Right renal cortex interstitium (tissue), 3 donors: ENCODE measurements at regions not wholly inside any gene's neighbourhood (a gene's known extent, or its start where the extent isn't known, plus 50 kb on each side); places are given as distances from the start of the nearest gene placed in this dataset.

ENCODE experiments used
- DNase-seq, 3 donors: peaks; one replicate each; pipeline ENCODE4 v3.0.0-alpha.2; 2013; ENCODE audit warnings: low read depth in 3 of 3, low spot score in 2 of 3

DNA sequence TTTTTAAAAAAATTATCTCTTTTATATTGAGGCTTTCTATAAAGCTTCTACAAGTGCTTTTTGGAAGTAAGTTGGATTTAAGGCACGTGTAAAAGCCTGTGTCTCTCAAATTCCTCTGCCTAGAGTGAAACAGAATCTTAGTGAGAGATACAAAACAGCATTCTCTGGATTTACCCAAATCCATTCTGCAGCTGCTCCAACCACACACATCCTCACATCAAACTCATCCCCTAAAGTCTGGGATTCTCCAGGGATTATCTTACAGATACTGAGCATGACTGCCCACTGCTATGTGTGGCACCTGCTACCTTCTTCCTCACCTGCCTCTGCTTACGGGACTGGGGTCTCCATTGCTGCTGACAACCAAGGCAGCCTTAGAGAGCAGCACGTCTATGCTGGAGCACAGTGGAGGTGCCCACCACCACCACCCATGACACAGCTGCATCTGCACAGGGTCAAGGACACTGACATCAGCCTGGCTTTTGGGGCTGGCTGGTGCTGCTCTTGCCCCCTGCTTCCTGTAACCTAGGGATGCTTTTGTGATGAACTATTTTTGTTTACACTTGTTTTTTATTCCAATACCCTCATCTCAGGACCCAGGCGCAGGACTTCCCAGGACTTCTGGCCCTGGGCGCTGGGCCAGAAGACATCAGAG lies 139.2 kb upstream of the NAMPT start:
- DNase-seq = no peak

GRCh38 chr7:106423111-106423510 lies 138.3 kb upstream of the NAMPT start:
- no peak for DNase-seq

GRCh38 chr7:106421181-106421762 lies 136.5 kb upstream of the NAMPT start:
- no peak for DNase-seq

DNA sequence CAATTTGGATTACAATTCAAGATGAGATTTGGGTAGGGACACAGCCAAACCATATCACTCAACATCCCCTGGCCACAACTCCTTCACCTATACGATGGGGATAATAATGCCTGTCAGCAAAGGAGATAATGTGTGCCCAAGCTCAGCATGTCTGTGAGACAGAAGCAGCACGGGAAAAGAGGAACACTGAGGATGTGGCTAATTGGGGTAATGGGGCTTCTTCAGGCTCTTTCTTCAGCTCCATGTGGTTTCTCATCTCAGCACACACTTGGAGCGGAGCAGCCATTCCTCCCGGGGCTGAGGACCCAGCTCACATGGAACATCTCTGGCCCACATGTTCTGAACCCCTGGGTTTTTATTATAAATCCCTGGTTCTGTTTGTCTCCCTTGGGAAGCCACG lies 136.0 kb upstream of the NAMPT start:
- DNase-seq = no peak

DNA sequence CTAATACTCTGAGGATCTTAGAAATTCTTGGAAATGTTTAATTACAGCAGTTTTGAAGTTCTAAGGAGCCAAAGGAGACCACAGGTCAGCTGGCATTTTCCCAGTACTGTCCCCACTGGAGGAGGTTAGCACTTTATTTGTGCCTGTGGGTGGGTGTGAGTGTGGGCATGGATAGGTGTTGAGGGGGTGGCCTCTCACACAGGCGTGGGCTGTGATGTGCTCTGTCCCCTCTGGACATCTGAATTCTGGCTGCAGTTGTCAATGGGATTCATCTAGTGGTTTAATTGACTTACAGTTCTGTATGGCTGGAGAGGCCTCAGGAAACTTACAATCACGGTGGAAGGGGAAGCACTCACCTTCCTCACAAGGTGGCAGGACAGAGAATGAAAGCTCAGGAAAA lies 135.4 kb upstream of the NAMPT start:
- no peak for DNase-seq

- DNase-seq = no peak
Observed at GRCh38 chr7:106419455-106420182, 134.8 kb upstream of the NAMPT start.

DNA sequence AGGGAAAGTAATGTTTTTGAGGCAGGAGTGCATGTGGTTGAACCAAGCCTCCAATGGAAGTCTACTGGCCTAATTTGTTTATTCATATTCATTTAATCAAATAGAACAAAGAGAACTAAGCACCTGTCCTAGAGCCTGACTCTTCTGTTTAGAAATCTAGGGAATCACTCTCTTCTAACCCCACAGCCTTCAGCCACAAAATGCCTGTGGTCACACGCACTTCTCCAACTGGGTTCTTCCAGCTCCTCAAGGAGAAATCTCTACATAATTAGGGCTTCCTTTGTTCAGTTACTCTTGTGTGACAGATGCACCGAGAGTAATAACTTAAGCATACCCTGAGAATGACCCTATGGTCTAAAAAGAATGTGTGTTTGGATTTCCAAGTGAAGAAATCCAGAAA lies 133.7 kb upstream of the NAMPT start:
- DNase-seq = no peak

DNA sequence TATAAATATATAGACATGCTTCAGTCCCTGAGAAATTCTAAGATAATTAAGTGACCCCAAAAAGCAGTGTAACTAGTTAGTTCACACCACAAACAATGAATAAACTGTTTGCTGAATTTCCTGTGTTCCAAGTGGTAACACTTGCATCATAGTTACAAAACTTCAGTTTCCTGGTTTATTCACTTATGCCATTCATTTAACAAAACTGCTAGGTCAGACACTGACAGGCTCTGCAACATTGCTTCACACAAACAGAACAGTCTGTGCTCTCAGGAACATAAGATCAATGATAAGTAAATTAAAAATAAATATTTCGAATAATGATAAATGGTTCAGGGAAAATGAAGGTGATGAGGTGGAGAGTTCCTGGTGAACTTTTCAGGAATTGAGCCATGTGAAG lies 133.3 kb upstream of the NAMPT start:
- DNase-seq = no peak

GRCh38 chr7:106417273-106417902 lies 132.6 kb upstream of the NAMPT start:
- DNase-seq = no peak

DNA sequence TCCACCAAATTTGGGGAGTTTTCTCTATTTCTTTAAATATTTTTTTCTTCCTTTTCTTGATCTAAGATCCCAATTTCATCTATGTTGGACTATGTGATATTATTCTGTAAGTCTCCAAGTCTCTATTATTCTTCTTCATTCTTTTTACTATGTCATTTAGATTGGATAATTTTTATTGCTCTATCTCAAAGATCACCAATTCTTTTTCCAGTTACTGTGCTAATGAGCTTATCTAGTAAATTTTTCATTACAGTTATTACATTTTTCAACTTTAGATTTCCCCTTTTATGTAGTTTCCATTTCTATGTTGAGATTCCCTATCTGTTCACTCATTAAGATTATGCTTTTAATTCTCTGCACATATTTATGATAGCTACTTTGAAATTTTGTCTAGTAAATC lies 131.6 kb upstream of the NAMPT start:
- DNase-seq = no peak

GRCh38 chr7:106415433-106415832 lies 130.7 kb upstream of the NAMPT start:
- no peak for DNase-seq

DNA sequence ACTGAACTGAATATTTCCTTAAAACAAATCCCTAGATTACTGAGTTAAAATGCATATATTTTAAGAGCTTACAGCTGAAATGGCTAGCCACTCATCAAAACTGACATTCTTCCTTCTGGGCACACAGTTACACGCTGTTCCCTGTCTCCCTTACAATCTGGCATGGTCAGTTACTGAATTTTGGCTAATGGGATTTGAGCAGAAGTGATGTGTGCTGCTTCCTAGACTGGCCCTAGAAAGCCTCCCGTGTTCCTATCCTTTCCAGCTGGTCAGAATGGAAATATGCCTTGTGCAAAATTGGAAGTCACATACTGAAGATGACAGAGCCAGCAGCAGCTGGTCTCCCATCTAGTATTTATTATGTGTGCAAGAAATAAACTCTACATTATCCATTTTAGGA lies 128.7 kb upstream of the NAMPT start:
- no peak for DNase-seq

GRCh38 chr7:106405697-106406141 lies 120.9 kb upstream of the NAMPT start:
- DNase-seq = no peak

GRCh38 chr7:106402898-106403297 lies 118.1 kb upstream of the NAMPT start:
- no peak for DNase-seq

GRCh38 chr7:106400923-106401322 lies 116.1 kb upstream of the NAMPT start:
- no peak for DNase-seq

GRCh38 chr7:106398786-106399185 lies 114.0 kb upstream of the NAMPT start:
- no peak for DNase-seq

- no peak for DNase-seq
Observed at GRCh38 chr7:106397994-106398393, 113.2 kb upstream of the NAMPT start.

GRCh38 chr7:106394526-106394925 lies 109.7 kb upstream of the NAMPT start:
- no peak for DNase-seq

GRCh38 chr7:106393564-106394251 lies 108.9 kb upstream of the NAMPT start:
- DNase-seq = no peak

DNA sequence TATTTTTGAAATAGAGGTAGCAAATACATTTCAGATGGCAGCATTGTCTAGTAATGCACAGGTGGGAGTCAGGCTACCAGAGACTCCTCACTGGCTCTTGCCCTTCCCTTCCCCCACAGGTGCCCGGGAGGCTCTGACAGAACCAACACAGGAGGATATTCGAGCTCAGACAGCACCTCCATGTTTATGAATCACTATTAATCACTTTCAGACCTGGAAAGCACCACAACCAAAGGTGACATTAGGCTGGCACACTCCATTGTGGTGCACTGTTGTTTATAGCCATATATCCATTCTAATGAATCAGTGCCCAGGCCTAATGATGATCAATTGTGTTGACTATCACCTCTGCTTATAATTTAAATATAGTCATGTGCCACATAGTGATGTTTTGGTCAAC lies 107.8 kb upstream of the NAMPT start:
- no peak for DNase-seq

DNA sequence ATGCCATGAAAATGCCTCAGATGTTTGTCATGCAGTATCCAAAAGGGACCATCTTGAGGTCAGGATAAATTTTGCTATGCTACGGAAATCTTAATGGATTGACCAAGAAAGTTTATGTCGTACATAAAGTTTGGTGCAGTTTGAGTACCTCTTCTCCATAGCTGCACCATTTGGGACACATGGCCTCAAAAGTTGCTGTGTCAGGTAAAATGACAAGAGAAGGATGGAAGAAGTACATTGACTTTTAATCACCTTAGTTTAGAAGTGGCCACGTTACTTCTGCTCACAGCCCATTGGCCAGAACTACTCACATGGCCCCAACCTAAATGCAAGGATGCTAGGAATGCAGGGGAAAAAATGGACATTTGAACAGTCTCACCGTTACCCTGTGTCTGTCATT lies 107.4 kb upstream of the NAMPT start:
- DNase-seq = no peak
